ENCODE measurements at regions not wholly inside any gene's neighbourhood (a gene's known extent, or its start where the extent isn't known, plus 50 kb on each side); places are given as distances from the start of the nearest gene placed in this dataset.
"Not testable (repeated sequence)": the region's sequence is repeated elsewhere in the genome, so short reads cannot be mapped to it uniquely, and the experiment has no call there.

DNA sequence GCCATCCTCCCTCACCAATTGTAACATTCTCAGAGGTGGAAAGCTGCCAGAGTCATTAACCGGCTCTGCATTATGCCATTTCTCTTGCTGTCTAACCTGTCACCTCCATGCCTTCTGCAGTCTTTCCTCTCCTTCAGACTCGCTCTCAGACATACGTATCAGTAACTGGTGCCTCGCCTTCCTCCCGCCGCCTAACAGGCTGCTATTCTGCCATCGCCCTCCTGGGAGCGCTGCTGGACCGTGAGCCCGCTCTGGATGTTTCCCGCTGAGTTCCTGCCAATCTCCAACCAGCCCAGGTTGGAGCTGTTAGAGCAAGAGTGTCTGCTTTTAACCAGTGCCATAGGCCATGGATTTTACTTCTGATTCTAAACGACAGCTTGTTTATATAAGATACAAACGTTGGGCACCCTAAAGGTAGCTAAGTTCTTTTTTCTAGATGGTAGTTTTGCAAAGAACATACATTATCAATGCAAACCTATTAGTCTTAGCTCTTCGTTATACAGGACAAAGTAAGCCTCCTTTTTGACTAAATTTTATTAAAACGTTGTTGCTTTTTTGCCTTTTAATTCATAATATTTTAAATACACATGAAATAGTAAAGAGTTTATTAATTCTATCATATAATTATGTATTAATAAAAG, 59.5 kb upstream of the NEIL3 start:
- Mint-ChIP-seq H3K4me3 (peak overlapping the region in 1 of 2 donors; percentile 33), H3K4me1 (ENCODE audit: low read depth in 2 of 2) (peaks cover 9 to 10% of the 10 kb centered on the region in 2 donors), H3K36me3 (ENCODE audit: insufficient read depth) (no peaks in the 10 kb centered on the region), H3K9me3 (no peaks in the 10 kb centered on the region), H3K27ac (no peak overlapping the region), H3K27me3 (peaks cover 0 to 26% of the 10 kb centered on the region in 2 donors)
- peak; percentile 63 to 74 (median 66) for DNase-seq
- ATAC-seq (replicated peaks) = peak; percentile 97

DNA sequence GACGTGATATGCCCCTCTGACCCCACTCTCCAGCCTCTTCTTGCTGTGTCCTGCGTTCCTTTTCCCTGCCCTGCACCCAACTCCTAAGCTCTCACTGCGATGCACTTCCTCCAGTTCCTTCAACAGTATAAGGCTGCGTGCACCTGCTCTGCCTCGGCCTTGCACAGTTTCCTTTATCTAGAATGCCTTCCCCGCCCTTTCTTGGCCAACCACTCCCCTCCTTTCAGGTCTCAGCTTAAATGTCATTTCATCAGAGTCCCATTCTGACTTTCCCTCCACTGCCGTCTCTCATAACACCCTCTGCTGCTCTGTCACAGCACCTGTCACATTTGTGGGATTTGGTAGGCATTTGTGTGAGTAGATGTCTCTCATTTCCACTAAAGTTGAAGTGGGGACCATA, 58.4 kb upstream of the NEIL3 start:
- Mint-ChIP-seq H3K4me1 (ENCODE audit: low read depth in 2 of 2) (peaks cover 9 to 10% of the 10 kb centered on the region in 2 donors), H3K36me3 (ENCODE audit: insufficient read depth) (no peaks in the 10 kb centered on the region), H3K4me3 (no peak overlapping the region), H3K27ac (no peak overlapping the region), H3K9me3 (no peaks in the 10 kb centered on the region), H3K27me3 (peaks cover 0 to 24% of the 10 kb centered on the region in 2 donors)
- no peak for ATAC-seq (replicated peaks)
- DNase-seq = no peak

DNA sequence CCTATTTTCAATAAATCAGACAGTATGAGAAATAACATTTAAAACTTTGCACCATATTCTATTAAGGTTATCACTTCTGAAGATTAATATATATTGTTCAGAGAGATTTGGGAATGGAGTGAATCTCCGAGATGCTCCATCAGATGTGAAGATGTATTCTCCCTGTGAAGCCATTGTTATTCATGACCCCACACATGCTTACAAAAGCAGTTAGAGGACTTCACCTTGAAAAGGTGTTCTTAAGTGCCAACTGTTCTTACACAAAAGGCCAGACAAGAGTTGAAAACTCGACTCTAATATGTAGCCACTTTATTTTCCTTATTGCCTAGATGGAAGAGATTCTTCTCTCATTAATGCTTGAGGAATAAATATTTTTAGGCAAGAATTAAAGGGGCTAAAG, 54.3 kb upstream of the NEIL3 start:
- DNase-seq (no peak), ATAC-seq (replicated peaks) (no peak)
- no peak overlapping the region for H3K4me3 Mint-ChIP-seq
- no peaks in the 10 kb centered on the region for H3K36me3 Mint-ChIP-seq (ENCODE audit: insufficient read depth)
- no peaks in the 10 kb centered on the region for H3K9me3 Mint-ChIP-seq
- peaks cover 5 to 7% of the 10 kb centered on the region in 2 donors for H3K4me1 Mint-ChIP-seq (ENCODE audit: low read depth in 2 of 2)
- H3K27ac Mint-ChIP-seq = no peak overlapping the region
- H3K27me3 Mint-ChIP-seq = peaks cover 0 to 1% of the 10 kb centered on the region in 2 donors

DNA sequence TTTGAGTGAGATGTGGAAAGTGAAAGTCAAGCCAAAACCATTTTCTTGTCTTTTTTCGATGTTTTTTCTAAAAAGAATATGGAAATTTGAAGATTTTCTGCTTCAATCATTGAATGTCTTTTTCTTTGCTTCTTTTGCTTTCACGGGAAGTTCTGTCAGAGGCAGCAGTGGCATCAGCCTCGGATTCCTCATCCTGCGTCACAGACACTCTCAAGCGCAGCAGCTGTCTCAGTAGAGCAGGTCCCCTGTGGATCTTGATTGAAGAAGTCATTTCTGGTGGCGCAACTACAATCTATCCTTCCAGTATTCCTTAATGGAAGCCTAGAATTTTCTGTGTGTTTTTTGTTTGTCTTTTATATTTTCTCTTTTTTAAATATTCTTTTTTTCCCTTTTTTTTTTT, 52.7 kb upstream of the NEIL3 start:
- Mint-ChIP-seq H3K4me3 (no peak overlapping the region), H3K9me3 (no peaks in the 10 kb centered on the region), H3K4me1 (ENCODE audit: low read depth in 2 of 2) (peaks cover 0 to 2% of the 10 kb centered on the region in 2 donors), H3K36me3 (ENCODE audit: insufficient read depth) (no peaks in the 10 kb centered on the region), H3K27me3 (no peaks in the 10 kb centered on the region), H3K27ac (no peak overlapping the region)
- no peak for DNase-seq
- ATAC-seq (replicated peaks) = no peak

DNA sequence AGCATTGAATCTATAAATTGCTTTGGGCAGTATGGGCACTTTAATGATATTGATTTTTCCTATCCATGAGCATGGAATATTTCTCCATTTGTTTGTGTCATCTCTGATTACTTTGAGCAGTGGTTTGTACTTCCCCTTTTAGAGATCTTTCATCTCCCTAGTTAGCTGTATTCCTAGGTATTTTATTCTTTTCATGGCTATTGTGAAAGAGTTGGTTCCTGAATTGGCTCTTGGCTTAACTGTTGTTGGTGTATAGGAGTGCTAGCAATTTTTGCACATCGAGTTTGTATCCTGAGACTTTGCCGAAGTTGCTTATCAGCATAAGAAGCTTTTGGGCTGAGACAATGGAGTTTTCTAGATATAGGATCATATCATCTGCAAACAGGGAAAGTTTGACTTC, 50.2 kb upstream of the NEIL3 start:
- H3K36me3 Mint-ChIP-seq (ENCODE audit: insufficient read depth); H3K27ac Mint-ChIP-seq: not testable (repeated sequence)

More for the DNA sequence above, 50.2 kb upstream of the NEIL3 start:
- H3K27me3 Mint-ChIP-seq; H3K4me1 Mint-ChIP-seq (ENCODE audit: low read depth in 2 of 2); H3K9me3 Mint-ChIP-seq; DNase-seq; ATAC-seq (replicated peaks); H3K4me3 Mint-ChIP-seq: not testable (repeated sequence)

Measured in effector memory CD8-positive, alpha-beta T cell (primary cell).